ENCODE measurements at regions not wholly inside any gene's neighbourhood (a gene's known extent, or its start where the extent isn't known, plus 50 kb on each side); places are given as distances from the start of the nearest gene placed in this dataset.

GRCh38 chr4:96354036-96354712 is 514.3 kb downstream of the PDHA2 start:
- no peak overlapping the region for H3K4me2 ChIP-seq (ENCODE audit: low read depth, low read length)
- H3K23ac ChIP-seq (ENCODE audit: low read depth, low read length), result no peak overlapping the region
- no peak overlapping the region for H2AFZ ChIP-seq (replicated peaks; ENCODE audit: low read length, poor library complexity)
- H3K18ac ChIP-seq (ENCODE audit: low read depth, low read length), result no peak overlapping the region
- dilution Hi-C loops (cut with HindIII; ENCODE audit: low sequenced_read_pairs, unreplicated experiment), result no loop called here
- H4K5ac ChIP-seq (ENCODE audit: low read depth, low read length), result no peak overlapping the region
- WGBS, 2 experiments (ENCODE audit: extremely low coverage in 2 of 2, insufficient read length in 1 of 2), result no CpG with 5 or more reads among the region's 2 CpGs
- BruUV-seq (replicated peaks), result no TSS peak
- H3K4ac ChIP-seq (ENCODE audit: low read depth, low read length), result no peak overlapping the region
- H2AK9ac ChIP-seq (replicated peaks; ENCODE audit: low read depth, low read length, poor library complexity), result no peak overlapping the region
- no peaks in the 10 kb centered on the region for H3K4me1 ChIP-seq (ENCODE audit: control insufficient read depth, insufficient read depth, low read length)
- no peaks in the 10 kb centered on the region for H3K36me3 ChIP-seq (ENCODE audit: control insufficient read depth, insufficient read depth, low read length)
- H3K27ac ChIP-seq (ENCODE audit: insufficient read depth, low read length), result no peak overlapping the region
- H3K9me3 ChIP-seq (ENCODE audit: control insufficient read depth, insufficient read depth, low read length), result peaks cover 1% of the 10 kb centered on the region; the same call in 1 of the 2 replicates
- no peak overlapping the region for H4K8ac ChIP-seq (ENCODE audit: low read depth in 2 of 2, low read length in 2 of 2)
- no peak overlapping the region for H2BK15ac ChIP-seq (ENCODE audit: low read depth, low read length)
- no peak overlapping the region for H3K4me3 ChIP-seq (ENCODE audit: insufficient read depth, low read depth, low read length)
- no peak overlapping the region for H3K14ac ChIP-seq (replicated peaks; ENCODE audit: low read depth, low read length)
- intact Hi-C loops (cut with micrococcal nuclease), result no loop called here
- H2BK5ac ChIP-seq (ENCODE audit: low read depth, low read length, poor library complexity, severe bottlenecking), result no peak overlapping the region
- H3K9me1 ChIP-seq (ENCODE audit: insufficient read depth, low read length), result no peaks in the 10 kb centered on the region
- CTCF ChIA-PET, result no interaction called here
- H3K9ac ChIP-seq (ENCODE audit: low read depth, low read length), result no peak overlapping the region
- POLR2A ChIA-PET (ENCODE audit: unreplicated experiment), result no interaction called here
- H2AK5ac ChIP-seq (ENCODE audit: low read depth, low read length), result no peak overlapping the region
- no peak overlapping the region for H2BK120ac ChIP-seq (ENCODE audit: low read depth, low read length)
- H2BK20ac ChIP-seq (ENCODE audit: low read depth, low read length), result no peak overlapping the region
- in situ Hi-C loops (cut with MboI; ENCODE audit: low sequenced_read_pairs), result no loop called here
- H3K79me1 ChIP-seq (ENCODE audit: low read depth in 1 of 2, low read length in 2 of 2), result no peaks in the 10 kb centered on the region
- ATAC-seq (ENCODE audit: low read depth), result no peak
- H3K56ac ChIP-seq (ENCODE audit: extremely low read depth, insufficient read depth, low read length), result no peak overlapping the region
- H4K20me1 ChIP-seq (ENCODE audit: insufficient read depth, low read length), result no peaks in the 10 kb centered on the region
- TF ChIP-seq BHLHE40 (IDR thresholded peaks at IDR 0.05; ENCODE audit: low read depth, low read length) (no peak), SMC3 (IDR thresholded peaks at IDR 0.05; ENCODE audit: low read depth, low read length) (no peak), NFE2L2 (IDR thresholded peaks at IDR 0.05; ENCODE audit: low read depth, low read length) (no peak), CTCF (conservative IDR thresholded peaks at IDR 0.05; ENCODE audit: low read depth, low read length) (no peak), MXI1 (IDR thresholded peaks at IDR 0.05; ENCODE audit: borderline replicate concordance, low read depth, low read length) (no peak), RFX5 (IDR thresholded peaks at IDR 0.05; ENCODE audit: low read depth, low read length) (no peak), RAD21 (IDR thresholded peaks at IDR 0.05; ENCODE audit: low read length) (no peak), FOS (IDR thresholded peaks at IDR 0.05; ENCODE audit: low read depth, low read length) (no peak)
- TF ChIP-seq, protein P1, sequence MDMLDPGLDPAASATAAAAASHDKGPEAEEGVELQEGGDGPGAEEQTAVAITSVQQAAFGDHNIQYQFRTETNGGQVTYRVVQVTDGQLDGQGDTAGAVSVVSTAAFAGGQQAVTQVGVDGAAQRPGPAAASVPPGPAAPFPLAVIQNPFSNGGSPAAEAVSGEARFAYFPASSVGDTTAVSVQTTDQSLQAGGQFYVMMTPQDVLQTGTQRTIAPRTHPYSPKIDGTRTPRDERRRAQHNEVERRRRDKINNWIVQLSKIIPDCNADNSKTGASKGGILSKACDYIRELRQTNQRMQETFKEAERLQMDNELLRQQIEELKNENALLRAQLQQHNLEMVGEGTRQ (IDR thresholded peaks at IDR 0.05; ENCODE audit: low read depth, low read length), result no peak
- H4K91ac ChIP-seq (ENCODE audit: insufficient read depth, low read depth, low read length), result no peak overlapping the region
- no peaks in the 10 kb centered on the region for H3K27me3 ChIP-seq (ENCODE audit: control insufficient read depth, insufficient read depth, low read length)
- DNase-seq, result no peak
